ENCODE measurements at regions not wholly inside any gene's neighbourhood (a gene's known extent, or its start where the extent isn't known, plus 50 kb on each side); places are given as distances from the start of the nearest gene placed in this dataset.

DNA sequence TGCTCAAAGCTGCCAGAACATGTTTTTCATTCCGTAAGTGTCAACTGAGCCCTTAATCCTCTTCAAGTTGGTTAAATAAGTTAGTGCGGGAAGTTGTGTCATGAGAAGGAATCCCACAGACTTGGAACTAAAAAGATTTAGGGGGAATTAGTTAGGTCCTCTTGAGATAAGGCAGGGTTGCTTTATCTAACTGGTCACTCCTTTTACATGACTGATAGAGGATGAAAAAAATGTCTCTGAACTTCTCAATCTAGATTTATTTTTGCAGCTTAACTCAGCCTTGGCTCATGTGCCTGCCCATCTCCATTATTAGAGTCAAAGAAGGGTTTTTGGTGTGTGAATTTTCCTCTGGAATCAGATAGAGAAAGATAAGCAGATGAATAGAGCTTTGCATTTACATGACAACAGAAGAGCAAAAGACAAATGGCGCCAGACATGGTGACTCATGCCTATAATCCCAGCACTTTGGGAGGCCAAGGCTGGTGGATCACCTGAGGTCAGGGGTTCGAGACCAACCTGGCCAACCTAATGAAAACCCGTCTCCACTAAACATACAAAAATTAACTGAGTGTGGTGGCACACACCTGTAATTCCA lies 882.9 kb downstream of the RPA4 start:
- DNase-seq: no peak

GRCh38 chrX:97787311-97787710 lies 903.6 kb downstream of the RPA4 start:
- no peak for DNase-seq

DNA sequence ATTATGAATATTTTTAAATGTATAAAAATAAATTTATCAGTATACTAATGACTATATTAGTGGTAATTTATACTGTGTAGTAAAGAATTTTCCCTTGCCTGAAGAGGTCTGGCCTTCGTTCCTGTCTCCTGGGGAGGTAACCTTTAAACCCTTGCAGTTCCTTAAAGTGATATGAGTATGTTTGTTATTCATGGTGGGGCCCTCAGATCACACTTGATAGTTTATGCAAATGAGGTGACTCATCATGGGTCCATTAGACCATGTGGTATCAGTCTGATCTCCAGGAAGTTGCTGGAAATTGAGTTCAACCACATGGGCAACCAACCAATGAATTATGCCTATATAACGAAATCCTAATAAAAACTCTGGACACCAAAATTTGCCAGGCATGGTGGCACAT lies 904.1 kb downstream of the RPA4 start:
- no peak for DNase-seq

DNA sequence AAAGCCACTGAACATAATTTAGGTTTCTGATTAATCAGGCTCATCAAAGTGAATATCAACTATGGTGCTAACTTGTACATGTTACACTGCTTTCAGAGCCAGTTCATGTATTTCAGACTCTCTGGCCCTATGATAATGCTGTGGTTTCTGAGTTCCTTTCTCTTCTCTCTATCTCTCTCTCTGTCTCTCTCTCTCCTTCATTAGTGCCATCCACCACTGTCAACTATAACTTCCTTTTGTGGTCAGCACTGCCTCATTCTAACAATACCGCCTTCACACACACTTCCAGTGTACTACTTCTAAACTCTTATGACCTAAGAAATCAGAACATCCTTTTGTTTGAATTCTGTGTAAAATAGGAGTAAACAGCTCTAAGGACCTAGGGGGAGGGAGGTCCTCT lies 907.1 kb downstream of the RPA4 start:
- peak; percentile 44 to 56 for DNase-seq

GRCh38 chrX:97797076-97797475 lies 913.4 kb downstream of the RPA4 start:
- DNase-seq: no peak

DNA sequence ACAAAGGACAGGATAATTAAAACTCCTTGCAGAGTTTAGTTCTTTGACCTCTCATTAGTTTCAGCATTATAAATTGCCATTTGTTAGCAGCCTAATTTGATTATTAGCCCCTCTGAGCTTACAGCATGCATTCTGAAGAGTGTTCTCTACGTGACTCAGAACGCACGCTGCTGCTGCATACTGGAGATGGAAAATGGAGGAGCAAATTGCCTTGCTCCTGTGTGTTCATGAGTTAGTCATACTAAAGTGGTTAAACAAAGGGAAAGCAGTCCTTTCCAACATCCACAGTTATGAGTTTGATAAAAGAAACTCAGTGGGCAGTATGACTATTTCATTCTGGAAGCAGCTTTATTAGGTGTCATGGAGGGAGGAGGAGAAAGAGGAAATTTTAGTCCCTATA lies 922.5 kb downstream of the RPA4 start:
- no peak for DNase-seq

DNA sequence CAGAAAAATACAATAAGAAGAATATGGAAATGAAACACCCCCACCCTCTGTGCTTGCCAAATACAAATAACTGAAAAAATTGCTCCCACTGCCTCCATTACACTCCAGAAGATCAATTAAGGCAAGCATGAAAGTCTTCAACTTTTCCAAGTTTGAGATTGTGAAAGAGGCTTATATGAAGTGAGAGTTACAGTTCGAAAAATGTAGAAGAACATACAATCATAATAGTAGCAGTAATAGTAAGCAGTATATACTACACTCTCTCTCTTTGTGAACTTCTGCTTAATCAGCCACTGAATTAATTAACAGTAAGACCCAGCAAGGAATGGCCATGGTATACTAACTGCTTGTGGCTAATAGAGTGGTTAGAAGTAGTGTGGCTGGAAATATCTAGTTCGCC lies 923.2 kb downstream of the RPA4 start:
- no peak for DNase-seq

DNA sequence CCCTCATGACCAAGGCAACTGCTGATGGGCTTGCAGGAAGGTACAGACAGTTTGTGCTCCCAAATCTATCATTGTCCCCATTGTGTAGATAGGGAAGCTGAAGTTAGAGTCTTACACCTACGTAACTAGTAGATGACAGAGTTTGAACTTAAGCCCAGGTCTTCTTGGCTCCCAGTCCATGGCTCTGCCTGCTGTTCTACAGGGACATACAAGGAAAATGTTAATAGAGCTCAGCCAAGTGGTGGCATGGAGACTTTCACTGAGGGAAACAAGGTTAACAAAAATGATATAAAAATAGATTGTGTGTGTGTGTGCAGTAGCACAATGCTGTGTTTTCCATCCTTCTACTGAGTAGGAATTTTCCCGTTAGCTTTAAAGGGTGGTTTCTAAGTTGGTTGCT lies 936.5 kb downstream of the RPA4 start:
- DNase-seq: no peak

DNA sequence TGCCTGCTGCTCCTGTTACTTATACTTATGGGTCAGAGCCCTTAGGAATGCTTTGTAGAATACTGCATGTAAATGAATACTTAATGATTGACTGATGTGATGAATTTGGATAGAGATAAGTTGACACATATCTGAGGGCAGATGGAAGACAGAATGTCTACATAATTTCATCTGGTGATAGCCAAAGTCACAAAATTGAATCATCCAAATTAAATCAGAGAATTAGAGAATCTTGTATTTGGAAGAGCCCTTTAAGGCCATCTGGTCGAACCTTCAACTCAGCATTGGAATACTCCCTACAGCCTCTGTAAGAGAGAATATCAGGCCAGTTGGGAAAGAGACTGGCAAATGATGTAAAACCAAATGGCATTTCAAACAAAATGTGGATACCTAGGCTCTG lies 944.8 kb downstream of the RPA4 start:
- no peak for DNase-seq

- no peak for DNase-seq
Observed at GRCh38 chrX:97835969-97836368, 952.3 kb downstream of the RPA4 start.

GRCh38 chrX:97841544-97842179 lies 958.0 kb downstream of the RPA4 start:
- DNase-seq: no peak

DNA sequence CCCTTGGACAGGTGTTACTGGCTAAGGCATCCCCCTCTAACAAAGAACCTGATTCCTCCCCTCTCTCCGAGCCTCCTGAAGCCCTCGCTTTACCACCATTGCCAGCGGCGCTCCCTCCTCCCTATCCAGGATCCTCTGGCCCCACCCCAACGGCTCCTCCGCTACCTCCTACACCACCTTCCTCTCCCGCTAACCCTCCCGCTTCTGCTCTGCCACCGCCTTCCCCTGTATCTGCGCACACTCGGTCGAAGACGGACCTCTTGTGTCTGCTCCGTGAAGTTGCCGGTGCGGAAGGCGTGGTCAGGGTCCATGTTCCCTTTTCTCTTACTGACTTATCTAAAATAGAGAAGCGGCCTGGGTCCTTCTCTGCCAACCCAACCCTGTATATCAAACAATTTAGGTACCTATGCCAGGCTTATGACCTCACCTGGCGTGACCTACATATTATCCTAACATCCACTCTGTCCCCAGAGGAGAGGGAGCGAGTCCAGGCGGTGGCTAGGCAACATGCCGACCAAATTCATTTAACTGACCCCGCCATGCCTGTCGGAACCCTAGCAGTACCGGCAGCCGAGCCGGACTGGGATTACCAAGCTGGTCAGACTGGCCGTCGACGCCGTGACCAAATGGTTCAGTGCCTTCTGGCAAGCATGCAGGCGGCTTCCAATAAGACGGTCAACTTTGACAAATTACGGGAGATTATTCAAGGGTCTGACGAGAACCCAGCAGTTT lies 958.9 kb downstream of the RPA4 start:
- no peak for DNase-seq

GRCh38 chrX:97843200-97843811 lies 959.6 kb downstream of the RPA4 start:
- DNase-seq: no peak

DNA sequence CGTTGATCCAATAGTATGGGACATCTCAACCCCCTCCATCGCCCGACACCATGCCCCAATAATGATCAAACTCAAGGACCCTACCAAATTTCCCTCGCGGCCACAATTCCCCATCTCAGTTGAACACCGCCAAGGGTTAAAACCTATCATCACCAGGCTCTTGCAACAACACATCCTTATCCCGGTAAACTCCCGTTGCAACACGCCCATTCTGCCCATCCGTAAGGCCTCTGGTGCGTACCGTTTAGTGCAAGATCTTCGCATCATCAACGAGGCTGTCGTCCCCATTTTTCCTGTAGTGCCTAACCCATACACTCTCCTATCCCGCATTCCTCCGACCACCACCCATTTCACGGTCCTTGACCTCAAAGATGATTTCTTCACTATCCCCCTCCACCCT lies 960.5 kb downstream of the RPA4 start:
- no peak for DNase-seq

GRCh38 chrX:97844943-97845342 lies 961.2 kb downstream of the RPA4 start:
- no peak for DNase-seq

- no peak for DNase-seq
Observed at GRCh38 chrX:97845451-97845850, 961.7 kb downstream of the RPA4 start.

DNA sequence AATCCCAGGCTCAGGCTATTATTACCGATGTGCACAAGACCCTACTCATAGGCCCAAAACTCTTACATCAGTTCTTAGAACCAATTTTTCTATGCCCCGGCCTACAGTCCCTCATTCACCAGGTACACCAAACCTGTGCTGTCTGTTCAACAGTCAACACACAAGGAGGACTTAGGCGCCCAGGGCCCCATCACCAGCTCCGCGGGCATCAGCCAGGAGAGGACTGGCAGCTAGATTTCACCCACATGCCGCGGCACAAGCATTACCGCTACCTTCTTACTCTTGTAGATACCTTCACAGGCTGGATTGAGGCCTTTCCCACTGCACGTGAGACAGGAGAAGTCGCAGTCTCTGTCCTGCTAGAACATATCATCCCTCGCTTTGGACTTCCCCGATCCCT lies 962.5 kb downstream of the RPA4 start:
- DNase-seq: no peak

DNA sequence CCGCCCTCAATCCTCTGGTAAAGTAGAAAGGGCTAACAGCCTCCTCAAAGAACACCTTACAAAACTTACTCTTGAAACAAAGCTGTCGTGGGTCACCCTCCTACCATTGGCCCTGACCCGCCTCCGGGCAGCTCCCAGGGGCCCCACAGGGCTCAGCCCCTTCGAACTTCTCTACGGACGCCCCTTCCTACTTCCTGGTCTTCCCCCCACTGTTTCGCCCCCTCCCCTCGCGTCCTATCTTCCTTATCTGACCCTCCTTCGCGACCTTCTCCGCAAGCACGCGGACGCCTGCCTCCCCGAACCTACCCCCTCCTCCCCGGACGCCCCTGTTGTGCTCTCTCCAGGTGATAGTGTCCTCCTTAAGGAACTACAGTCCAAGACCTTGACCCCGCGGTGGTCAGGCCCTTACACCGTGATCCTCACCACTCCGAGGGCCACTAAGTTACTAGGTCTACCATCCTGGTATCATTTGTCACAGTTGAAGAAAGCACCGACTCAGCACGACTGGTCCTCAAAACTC lies 963.1 kb downstream of the RPA4 start:
- DNase-seq: no peak

DNA sequence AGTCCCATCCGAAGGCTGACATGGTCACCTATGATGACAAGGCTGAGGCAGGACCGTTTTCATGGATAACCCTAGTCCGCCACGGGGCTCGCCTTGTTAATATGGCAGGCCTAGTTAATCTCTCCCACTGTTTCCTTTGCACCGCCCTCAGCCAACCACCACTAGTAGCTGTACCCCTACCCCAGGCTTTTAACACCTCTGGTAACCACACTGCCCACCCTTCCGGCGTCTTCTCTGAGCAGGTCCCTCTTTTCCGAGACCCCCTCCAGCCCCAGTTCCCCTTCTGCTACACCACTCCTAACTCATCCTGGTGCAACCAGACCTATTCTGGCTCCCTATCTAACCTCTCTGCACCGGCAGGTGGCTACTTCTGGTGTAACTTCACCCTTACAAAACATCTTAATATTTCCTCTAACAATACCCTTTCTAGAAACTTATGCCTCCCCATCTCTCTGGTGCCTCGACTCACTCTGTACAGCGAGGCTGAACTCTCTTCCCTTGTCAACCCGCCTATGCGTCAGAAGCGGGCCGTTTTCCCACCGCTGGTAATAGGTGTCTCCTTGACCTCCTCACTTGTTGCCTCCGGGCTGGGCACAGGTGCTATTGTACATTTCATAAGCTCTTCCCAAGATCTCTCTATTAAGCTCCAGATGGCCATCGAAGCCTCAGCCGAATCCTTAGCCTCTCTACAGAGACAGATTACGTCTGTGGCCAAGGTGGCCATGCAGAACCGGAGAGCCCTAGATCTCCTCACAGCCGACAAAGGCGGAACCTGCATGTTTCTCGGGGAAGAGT lies 964.4 kb downstream of the RPA4 start:
- no peak for DNase-seq

DNA sequence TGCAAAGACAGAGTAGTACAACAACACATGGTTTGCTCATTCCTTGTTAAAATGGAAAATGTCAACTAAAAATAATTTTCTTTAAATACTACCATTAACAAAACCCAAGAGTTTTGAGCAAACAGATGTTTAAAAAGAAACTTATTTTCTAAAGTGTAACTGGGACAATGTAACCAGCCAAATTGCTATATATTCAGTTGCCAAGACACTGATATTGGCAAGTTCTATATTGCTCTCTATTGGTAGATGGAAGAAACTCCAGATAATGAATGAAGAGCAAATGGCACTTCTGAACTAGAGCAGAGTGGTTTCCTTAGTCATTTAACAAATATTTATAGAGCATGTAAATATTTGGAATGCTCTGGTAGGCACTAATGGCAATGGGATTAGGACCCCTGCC lies 966.2 kb downstream of the RPA4 start:
- DNase-seq: no peak

- no peak for DNase-seq
Observed at GRCh38 chrX:97850911-97851310, 967.2 kb downstream of the RPA4 start.

DNA sequence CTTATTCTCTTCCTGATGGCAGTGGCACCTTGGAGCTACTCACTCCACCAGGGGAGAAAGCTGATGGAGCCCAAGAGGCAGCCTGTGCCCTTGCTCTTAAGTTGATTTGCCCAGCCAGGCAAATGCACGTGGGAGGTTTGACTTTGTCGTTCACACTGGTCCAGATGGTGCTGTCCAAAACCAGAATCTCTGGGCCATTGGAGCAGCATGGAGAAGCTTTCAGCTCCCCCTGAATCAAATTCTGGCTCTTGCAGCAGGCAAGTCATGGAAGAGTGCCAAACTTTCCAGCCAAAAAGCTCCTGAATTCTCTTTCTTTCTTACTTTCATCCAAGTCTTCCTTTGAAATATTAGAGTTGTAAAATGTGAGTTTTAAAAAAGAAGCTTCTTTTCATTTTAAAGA lies 970.4 kb downstream of the RPA4 start:
- no peak for DNase-seq

GRCh38 chrX:97858592-97858991 lies 974.9 kb downstream of the RPA4 start:
- no peak for DNase-seq

All from Kasumi-1 (cell line).